IMR-90 (cell line): ENCODE measurements at regions not wholly inside any gene's neighbourhood (a gene's known extent, or its start where the extent isn't known, plus 50 kb on each side); places are given as distances from the start of the nearest gene placed in this dataset.

Experiments
- ATAC-seq: fragments of 200-7000 bp; cut with Tn5 transposase; 2 replicates; pipeline ENCODE4 v1.9.1; 2020; ENCODE audit warnings: low read depth, mild to moderate bottlenecking, moderate library complexity
- BruUV-seq: library from RNA; stranded (reverse); fragments of 400-500 nt; replicated peaks from 2 replicates; lab custom pipeline; 2021; lab: Mats Ljungman, UMichigan
- CTCF ChIA-PET: fragments of 300-600 bp; formaldehyde crosslinking; extraction: SDS; loops from one replicate; lab custom pipeline; 2021; ENCODE audit warnings: antibody characterized with exemption; lab: Yijun Ruan, JAX
- POLR2A ChIA-PET: fragments of 300-600 bp; sonication (Branson Sonifier 250); formaldehyde crosslinking; loops from one replicate; lab custom pipeline; 2022; ENCODE audit warnings: antibody characterized with exemption; ENCODE audit not compliant: unreplicated experiment; lab: Charles Lee
- DNase-seq: peaks from one replicate; pipeline ENCODE4 v3.0.0; 2013
- H2AFZ ChIP-seq: replicated peaks from 2 replicates; pipeline ENCODE3; 2013; ENCODE audit warnings: low read length, mild to moderate bottlenecking; ENCODE audit not compliant: poor library complexity
- H2AK5ac ChIP-seq: 2 replicates; pipeline ENCODE4 v1.6.1; 2013; ENCODE audit warnings: low read depth, low read length, inconsistent platforms
- H2AK9ac ChIP-seq: replicated peaks from 2 replicates; pipeline ENCODE3; 2013; ENCODE audit warnings: mild to moderate bottlenecking, low read depth, low read length, moderate library complexity; ENCODE audit not compliant: poor library complexity
- H2BK120ac ChIP-seq: 2 replicates; pipeline ENCODE4 v1.6.1; 2013; ENCODE audit warnings: low read depth, low read length, inconsistent platforms
- H2BK15ac ChIP-seq: 3 replicates; pipeline ENCODE4 v1.6.1; 2013; ENCODE audit warnings: low read depth, low read length, inconsistent platforms
- H2BK20ac ChIP-seq: 2 replicates; pipeline ENCODE4 v1.6.1; 2013; ENCODE audit warnings: low read depth, mild to moderate bottlenecking, inconsistent platforms, low read length, moderate library complexity
- H2BK5ac ChIP-seq: 2 replicates; pipeline ENCODE4 v1.6.1; 2013; ENCODE audit warnings: mild to moderate bottlenecking, low read depth, low read length, inconsistent platforms; ENCODE audit not compliant: poor library complexity, severe bottlenecking
- H3K14ac ChIP-seq: replicated peaks from 2 replicates; pipeline ENCODE4 v1.6.1; 2013; ENCODE audit warnings: low read depth, low read length, inconsistent platforms
- H3K18ac ChIP-seq: 2 replicates; pipeline ENCODE4 v1.6.1; 2013; ENCODE audit warnings: low read depth, low read length, control low read depth
- H3K23ac ChIP-seq: 2 replicates; pipeline ENCODE4 v1.6.1; 2013; ENCODE audit warnings: low read depth, low read length, inconsistent platforms
- H3K27ac ChIP-seq: 2 replicates; pipeline ENCODE4 v1.5.1; 2013; ENCODE audit warnings: mild to moderate bottlenecking, control low read depth, low read length; ENCODE audit not compliant: insufficient read depth
- H3K27me3 ChIP-seq: 2 replicates; pipeline ENCODE4 v1.6.1; 2013; ENCODE audit warnings: low read length; ENCODE audit not compliant: control insufficient read depth, insufficient read depth
- H3K36me3 ChIP-seq: 2 replicates; pipeline ENCODE4 v1.6.1; 2013; ENCODE audit warnings: low read length, mixed read lengths; ENCODE audit not compliant: control insufficient read depth, insufficient read depth
- H3K4ac ChIP-seq: 2 replicates; pipeline ENCODE4 v1.6.1; 2013; ENCODE audit warnings: low read depth, low read length, inconsistent platforms
- H3K4me1 ChIP-seq: 2 replicates; pipeline ENCODE4 v1.6.1; 2013; ENCODE audit warnings: low read length, mixed read lengths; ENCODE audit not compliant: control insufficient read depth, insufficient read depth
- H3K4me2 ChIP-seq: 2 replicates; pipeline ENCODE4 v1.6.1; 2013; ENCODE audit warnings: low read depth, mild to moderate bottlenecking, control low read depth, low read length, moderate library complexity
- H3K4me3 ChIP-seq: 2 replicates; pipeline ENCODE4 v1.5.1; 2013; ENCODE audit warnings: low read depth, mild to moderate bottlenecking, control low read depth, low read length, moderate library complexity; ENCODE audit not compliant: insufficient read depth
- H3K56ac ChIP-seq: 2 replicates; pipeline ENCODE4 v1.6.1; 2013; ENCODE audit warnings: low read length, inconsistent platforms; ENCODE audit not compliant: insufficient read depth; ENCODE audit errors: extremely low read depth
- H3K79me1 ChIP-seq, 2 experiments: 2 replicates each; pipeline ENCODE4 v1.6.1; 2013; ENCODE audit warnings: low read length in 2 of 2, inconsistent platforms in 1 of 2, low read depth in 1 of 2
- H3K9ac ChIP-seq: 2 replicates; pipeline ENCODE4 v1.6.1; 2013; ENCODE audit warnings: low read depth, low read length, control low read depth
- H3K9me1 ChIP-seq: 2 replicates; pipeline ENCODE4 v1.6.1; 2013; ENCODE audit warnings: low read length, inconsistent platforms; ENCODE audit not compliant: insufficient read depth
- H3K9me3 ChIP-seq: 2 replicates; pipeline ENCODE4 v1.6.1; 2013; ENCODE audit warnings: low read length; ENCODE audit not compliant: control insufficient read depth, insufficient read depth
- H4K20me1 ChIP-seq: 2 replicates; pipeline ENCODE4 v1.6.1; 2013; ENCODE audit warnings: low read length, inconsistent platforms; ENCODE audit not compliant: insufficient read depth
- H4K5ac ChIP-seq: 2 replicates; pipeline ENCODE4 v1.6.1; 2013; ENCODE audit warnings: mild to moderate bottlenecking, low read depth, low read length, control low read depth
- H4K8ac ChIP-seq, 2 experiments: 2 replicates each; pipeline ENCODE4 v1.6.1; 2013; ENCODE audit warnings: low read depth in 2 of 2, low read length in 2 of 2, control low read depth in 1 of 2, inconsistent platforms in 1 of 2
- H4K91ac ChIP-seq: 2 replicates; pipeline ENCODE4 v1.6.1; 2013; ENCODE audit warnings: low read depth, low read length, inconsistent platforms; ENCODE audit not compliant: insufficient read depth
- BHLHE40 ChIP-seq: fragments of 150-350 bp; IDR thresholded peaks from 2 replicates; pipeline ENCODE4 v1.6.1; 2016; ENCODE audit warnings: mild to moderate bottlenecking, low read depth, low read length
- CEBPB ChIP-seq: IDR thresholded peaks from 2 replicates; pipeline ENCODE4 v1.6.1; 2012; ENCODE audit warnings: low read depth, low read length, improper control_type of control experiment
- CHD1 ChIP-seq: IDR thresholded peaks from 2 replicates; pipeline ENCODE4 v1.6.1; 2012; ENCODE audit warnings: low read depth, low read length, improper control_type of control experiment
- FOS ChIP-seq: fragments of 150-350 bp; IDR thresholded peaks from 2 replicates; pipeline ENCODE4 v1.6.1; 2016; ENCODE audit warnings: low read depth, low read length
- MAFK ChIP-seq: IDR thresholded peaks from 2 replicates; pipeline ENCODE4 v1.6.1; 2012; ENCODE audit warnings: low read depth, low read length, improper control_type of control experiment
- MAZ ChIP-seq: IDR thresholded peaks from 2 replicates; pipeline ENCODE4 v1.6.1; 2012; ENCODE audit warnings: low read depth, mild to moderate bottlenecking, low read length, improper control_type of control experiment, moderate library complexity, borderline replicate concordance
- MXI1 ChIP-seq: IDR thresholded peaks from 2 replicates; pipeline ENCODE4 v1.6.1; 2012; ENCODE audit warnings: low read depth, mild to moderate bottlenecking, low read length, moderate library complexity, borderline replicate concordance
- NFE2L2 ChIP-seq: fragments of 150-350 bp; IDR thresholded peaks from 2 replicates; pipeline ENCODE4 v1.6.1; 2016; ENCODE audit warnings: low read depth, mild to moderate bottlenecking, low read length
- POLR2A ChIP-seq: IDR thresholded peaks from 2 replicates; pipeline ENCODE4 v1.6.1; 2012; ENCODE audit warnings: mild to moderate bottlenecking, low read depth, low read length
- RAD21 ChIP-seq: IDR thresholded peaks from 2 replicates; pipeline ENCODE4 v1.6.1; 2012; ENCODE audit warnings: low read length, improper control_type of control experiment
- RCOR1 ChIP-seq: IDR thresholded peaks from 2 replicates; pipeline ENCODE4 v1.6.1; 2012; ENCODE audit warnings: mild to moderate bottlenecking, low read length, improper control_type of control experiment; ENCODE audit not compliant: insufficient replicate concordance
- RFX5 ChIP-seq: IDR thresholded peaks from 2 replicates; pipeline ENCODE4 v1.8.0; 2012; ENCODE audit warnings: low read depth, mild to moderate bottlenecking, low read length, moderate library complexity
- SMC3 ChIP-seq: fragments of 150-350 bp; IDR thresholded peaks from 2 replicates; pipeline ENCODE4 v1.6.1; 2016; ENCODE audit warnings: low read depth, mild to moderate bottlenecking, antibody characterized with exemption, low read length, moderate library complexity
- dilution Hi-C: fragments of 300-500 bp; cut with HindIII; formaldehyde crosslinking; loops from one replicate; pipeline ENCODE4 v1.14.3; 2018; ENCODE audit warnings: low sequenced_read_pairs; ENCODE audit not compliant: unreplicated experiment
- in situ Hi-C: fragments of 300-500 bp; cut with MboI; formaldehyde crosslinking; loops from 3 replicates; pipeline ENCODE4 v1.14.3; 2019; ENCODE audit warnings: low sequenced_read_pairs, inconsistent platforms, mixed read lengths
- intact Hi-C: fragments of 100-400 bp; cut with micrococcal nuclease; formaldehyde crosslinking; loops from 2 replicates; pipeline ENCODE4 v1.10.0; 2022
- TF ChIP-seq, protein P1 (sequence below): fragments of 150-350 bp; IDR thresholded peaks from 2 replicates; pipeline ENCODE4 v1.6.1; 2017; ENCODE audit warnings: mild to moderate bottlenecking, antibody characterized with exemption, low read length, low read depth
- TF ChIP-seq, protein P2 (sequence below): conservative IDR thresholded peaks from 2 replicates; pipeline ENCODE4 v1.5.1; 2012; ENCODE audit warnings: mild to moderate bottlenecking, low read depth, low read length, improper control_type of control experiment
- TF ChIP-seq, protein P3 (sequence below): fragments of 150-350 bp; IDR thresholded peaks from 2 replicates; pipeline ENCODE4 v1.6.1; 2016; ENCODE audit warnings: low read depth, mild to moderate bottlenecking, low read length, moderate library complexity, borderline replicate concordance

DNA sequence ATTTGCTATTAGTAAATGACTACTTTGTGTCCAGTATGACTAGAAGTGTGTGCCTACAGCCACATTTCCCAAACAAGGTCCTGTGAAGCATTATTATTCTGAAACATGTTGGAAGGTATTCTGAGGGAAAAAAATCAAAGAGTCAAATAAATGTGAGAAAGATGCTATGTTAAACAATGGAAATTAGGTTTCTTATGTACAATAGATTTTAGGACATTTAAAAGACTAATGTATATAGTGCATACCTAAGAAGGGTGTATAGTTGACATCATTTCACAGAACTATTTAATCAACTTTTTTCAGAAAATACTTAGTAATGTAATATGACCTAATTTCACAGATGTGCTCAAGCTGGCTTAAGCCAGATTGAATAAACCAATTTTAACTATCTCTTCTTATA, 582.5 kb downstream of the USP25 start:
- no peaks in the 10 kb centered on the region for H3K36me3 ChIP-seq
- no peak overlapping the region for H4K91ac ChIP-seq
- H3K4ac ChIP-seq = no peak overlapping the region
- H3K4me3 ChIP-seq = no peak overlapping the region
- no peak overlapping the region for H2BK15ac ChIP-seq
- intact Hi-C loops = no loop called here
- DNase-seq (no peak), ATAC-seq (no peak)
- H4K8ac ChIP-seq = no peak overlapping the region
- H3K27ac ChIP-seq = no peak overlapping the region
- no peak overlapping the region for H2AK9ac ChIP-seq
- H3K18ac ChIP-seq = no peak overlapping the region
- H4K5ac ChIP-seq = no peak overlapping the region
- no peaks in the 10 kb centered on the region for H4K20me1 ChIP-seq
- no peak overlapping the region for H3K9ac ChIP-seq
- no peak overlapping the region for H2BK120ac ChIP-seq
- no peak overlapping the region for H2BK5ac ChIP-seq
- H3K79me1 ChIP-seq = no peaks in the 10 kb centered on the region
- no peaks in the 10 kb centered on the region for H3K9me3 ChIP-seq
- H3K4me2 ChIP-seq = no peak overlapping the region
- BruUV-seq = no TSS peak
- H3K27me3 ChIP-seq = no peaks in the 10 kb centered on the region
- no peak overlapping the region for H2AFZ ChIP-seq
- no peak overlapping the region for H3K56ac ChIP-seq
- dilution Hi-C loops = no loop called here
- no peak overlapping the region for H3K23ac ChIP-seq
- POLR2A ChIA-PET = no interaction called here
- in situ Hi-C loops = no loop called here
- no peak overlapping the region for H2AK5ac ChIP-seq
- no peaks in the 10 kb centered on the region for H3K4me1 ChIP-seq
- no peak overlapping the region for H3K14ac ChIP-seq
- TF ChIP-seq CEBPB (no peak), FOS (no peak), BHLHE40 (no peak), CHD1 (no peak), SMC3 (no peak), MXI1 (no peak), RFX5 (no peak), RAD21 (no peak), MAFK (no peak), POLR2A (no peak), MAZ (no peak), RCOR1 (no peak), NFE2L2 (no peak)
- TF ChIP-seq, protein P1, sequence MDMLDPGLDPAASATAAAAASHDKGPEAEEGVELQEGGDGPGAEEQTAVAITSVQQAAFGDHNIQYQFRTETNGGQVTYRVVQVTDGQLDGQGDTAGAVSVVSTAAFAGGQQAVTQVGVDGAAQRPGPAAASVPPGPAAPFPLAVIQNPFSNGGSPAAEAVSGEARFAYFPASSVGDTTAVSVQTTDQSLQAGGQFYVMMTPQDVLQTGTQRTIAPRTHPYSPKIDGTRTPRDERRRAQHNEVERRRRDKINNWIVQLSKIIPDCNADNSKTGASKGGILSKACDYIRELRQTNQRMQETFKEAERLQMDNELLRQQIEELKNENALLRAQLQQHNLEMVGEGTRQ = no peak
- TF ChIP-seq, protein P2, sequence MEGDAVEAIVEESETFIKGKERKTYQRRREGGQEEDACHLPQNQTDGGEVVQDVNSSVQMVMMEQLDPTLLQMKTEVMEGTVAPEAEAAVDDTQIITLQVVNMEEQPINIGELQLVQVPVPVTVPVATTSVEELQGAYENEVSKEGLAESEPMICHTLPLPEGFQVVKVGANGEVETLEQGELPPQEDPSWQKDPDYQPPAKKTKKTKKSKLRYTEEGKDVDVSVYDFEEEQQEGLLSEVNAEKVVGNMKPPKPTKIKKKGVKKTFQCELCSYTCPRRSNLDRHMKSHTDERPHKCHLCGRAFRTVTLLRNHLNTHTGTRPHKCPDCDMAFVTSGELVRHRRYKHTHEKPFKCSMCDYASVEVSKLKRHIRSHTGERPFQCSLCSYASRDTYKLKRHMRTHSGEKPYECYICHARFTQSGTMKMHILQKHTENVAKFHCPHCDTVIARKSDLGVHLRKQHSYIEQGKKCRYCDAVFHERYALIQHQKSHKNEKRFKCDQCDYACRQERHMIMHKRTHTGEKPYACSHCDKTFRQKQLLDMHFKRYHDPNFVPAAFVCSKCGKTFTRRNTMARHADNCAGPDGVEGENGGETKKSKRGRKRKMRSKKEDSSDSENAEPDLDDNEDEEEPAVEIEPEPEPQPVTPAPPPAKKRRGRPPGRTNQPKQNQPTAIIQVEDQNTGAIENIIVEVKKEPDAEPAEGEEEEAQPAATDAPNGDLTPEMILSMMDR = no peak
- TF ChIP-seq, protein P3, sequence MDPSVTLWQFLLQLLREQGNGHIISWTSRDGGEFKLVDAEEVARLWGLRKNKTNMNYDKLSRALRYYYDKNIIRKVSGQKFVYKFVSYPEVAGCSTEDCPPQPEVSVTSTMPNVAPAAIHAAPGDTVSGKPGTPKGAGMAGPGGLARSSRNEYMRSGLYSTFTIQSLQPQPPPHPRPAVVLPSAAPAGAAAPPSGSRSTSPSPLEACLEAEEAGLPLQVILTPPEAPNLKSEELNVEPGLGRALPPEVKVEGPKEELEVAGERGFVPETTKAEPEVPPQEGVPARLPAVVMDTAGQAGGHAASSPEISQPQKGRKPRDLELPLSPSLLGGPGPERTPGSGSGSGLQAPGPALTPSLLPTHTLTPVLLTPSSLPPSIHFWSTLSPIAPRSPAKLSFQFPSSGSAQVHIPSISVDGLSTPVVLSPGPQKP = no peak
- H3K9me1 ChIP-seq = no peaks in the 10 kb centered on the region
- no peak overlapping the region for H2BK20ac ChIP-seq
- CTCF ChIA-PET = no interaction called here
